Stimulated activated CD4-positive, alpha-beta T cell treated with anti-CD3 and anti-CD28 coated beads, Interleukin-15, amount 100 ng/mL, for 1 hour (primary cell): ENCODE measurements at regions not wholly inside any gene's neighbourhood (a gene's known extent, or its start where the extent isn't known, plus 50 kb on each side); places are given as distances from the start of the nearest gene placed in this dataset.
A peak's percentile ranks its signal among the peaks of the same experiment; 100 is the strongest.
"Not testable (repeated sequence)": the region's sequence is repeated elsewhere in the genome, so short reads cannot be mapped to it uniquely, and the experiment has no call there.

Source experiments
- DNase-seq, 2 donors: peaks; one replicate each; pipeline ENCODE4 v3.0.0-alpha.2; 2020; ENCODE audit warnings: low read depth in 1 of 2, low spot score in 1 of 2

DNA sequence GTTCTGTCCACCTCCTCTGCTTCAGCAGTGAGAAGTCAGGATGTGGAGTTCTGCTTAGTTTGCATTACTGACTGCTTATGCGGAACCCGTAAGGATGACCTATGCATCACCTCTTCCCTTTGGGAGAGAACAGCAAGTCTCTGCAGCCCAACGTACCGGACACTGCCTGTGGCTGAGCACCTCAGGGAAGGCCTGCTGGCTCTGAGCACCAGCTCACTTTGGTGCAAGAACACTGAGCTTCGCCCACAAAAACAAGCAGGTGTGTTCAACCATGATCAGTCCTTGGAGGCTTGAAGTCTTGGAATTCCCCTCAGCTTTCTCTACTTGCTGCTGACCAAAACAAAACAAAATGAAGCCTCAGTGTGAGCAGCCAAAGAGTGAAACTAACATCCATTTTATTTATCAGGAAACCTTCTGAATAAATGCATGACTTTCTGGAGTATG, 52.7 kb upstream of the NCK2 start:
- DNase-seq, result no peak

DNA sequence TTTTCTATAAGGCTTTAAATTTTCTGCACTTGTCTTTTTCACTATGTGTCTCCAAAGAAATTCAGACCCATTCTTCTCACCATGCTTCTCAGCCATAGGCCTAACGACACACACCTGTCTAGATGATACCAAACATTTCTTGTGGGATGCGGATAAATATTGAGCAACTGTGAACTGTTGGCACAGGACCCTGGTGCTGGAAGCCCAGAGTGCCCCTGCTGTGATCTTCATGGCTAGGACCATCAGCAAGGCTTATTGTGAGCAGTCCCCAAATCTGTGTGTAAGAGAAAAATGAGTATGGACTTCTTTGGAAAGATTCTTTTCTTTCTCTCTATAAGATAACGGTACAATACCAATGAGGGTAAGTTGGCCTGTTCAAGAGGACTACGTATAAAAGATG, 54.1 kb upstream of the NCK2 start:
- DNase-seq, result no peak

- no peak for DNase-seq
Observed at GRCh38 chr2:105689484-105689883, 55.2 kb upstream of the NCK2 start.

DNA sequence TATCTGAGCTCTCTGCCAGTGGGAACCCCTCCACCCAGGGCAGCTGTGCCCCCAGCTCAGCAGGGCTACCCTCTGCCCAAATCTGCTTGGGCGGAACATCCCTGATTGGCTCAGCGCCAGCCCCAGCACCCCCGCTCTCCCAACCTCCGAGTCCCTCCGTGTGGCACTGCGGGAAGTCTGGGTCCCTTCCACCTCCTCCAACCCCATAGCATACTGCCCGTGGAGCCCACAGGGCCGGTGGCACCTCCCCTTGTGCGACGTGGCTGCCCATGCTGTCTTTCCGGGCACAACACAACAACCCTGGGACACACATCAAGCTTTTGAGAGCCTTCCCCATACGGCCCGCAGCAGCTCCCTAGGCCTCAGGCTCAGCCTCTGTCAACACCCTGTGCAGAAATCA, 55.8 kb upstream of the NCK2 start:
- no peak for DNase-seq

- no peak for DNase-seq
Observed at GRCh38 chr2:105686588-105686987, 58.1 kb upstream of the NCK2 start.

DNA sequence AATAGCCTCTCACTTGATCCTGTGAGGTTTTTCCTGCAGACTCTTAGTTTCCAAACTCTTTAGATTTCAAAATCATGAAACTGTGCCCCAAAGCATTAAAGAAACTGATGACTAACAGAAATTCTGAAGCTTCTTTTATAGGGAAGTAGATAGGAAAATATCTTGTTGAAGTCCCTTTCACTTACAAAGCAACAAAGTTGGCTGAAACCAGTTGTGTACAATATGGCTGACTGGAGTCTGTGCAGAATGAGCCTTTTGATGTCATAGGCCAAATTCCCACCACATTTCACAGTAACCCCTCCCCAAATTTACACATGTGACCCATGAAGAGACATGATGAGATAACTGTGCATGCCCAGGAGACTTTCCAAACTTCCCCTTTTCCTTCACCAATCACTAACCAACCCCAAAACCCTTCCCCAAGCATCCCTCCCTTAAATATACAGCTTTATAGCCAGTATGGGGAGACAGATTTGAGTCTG, 61.7 kb upstream of the NCK2 start:
- no peak for DNase-seq

GRCh38 chr2:105682401-105682800, 62.3 kb upstream of the NCK2 start:
- no peak for DNase-seq

GRCh38 chr2:105681927-105682326, 62.8 kb upstream of the NCK2 start:
- no peak for DNase-seq

DNA sequence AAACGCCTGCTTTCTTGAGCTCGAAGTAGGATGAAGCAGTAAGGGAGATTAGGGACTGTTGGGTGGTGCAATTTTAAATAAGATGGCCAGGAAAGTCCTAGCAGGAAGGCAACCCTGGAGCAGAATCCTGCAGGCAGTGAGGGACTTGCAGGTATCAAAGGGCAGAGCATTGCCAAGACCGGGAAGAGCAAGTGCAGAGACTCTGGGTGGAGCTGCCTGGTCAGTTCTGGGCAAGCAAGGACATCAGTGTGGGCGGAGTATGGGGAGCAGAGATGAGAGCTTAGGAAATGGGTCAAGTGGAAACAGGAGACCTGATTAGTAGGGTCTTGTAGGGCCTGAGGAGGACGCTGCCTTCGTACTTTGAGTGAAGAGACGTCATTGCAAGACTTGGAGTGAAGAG, 64.4 kb upstream of the NCK2 start:
- no peak for DNase-seq

- DNase-seq, result no peak
Observed at GRCh38 chr2:105678346-105678745, 66.4 kb upstream of the NCK2 start.

GRCh38 chr2:105677901-105678300, 66.8 kb upstream of the NCK2 start:
- DNase-seq, result no peak

DNA sequence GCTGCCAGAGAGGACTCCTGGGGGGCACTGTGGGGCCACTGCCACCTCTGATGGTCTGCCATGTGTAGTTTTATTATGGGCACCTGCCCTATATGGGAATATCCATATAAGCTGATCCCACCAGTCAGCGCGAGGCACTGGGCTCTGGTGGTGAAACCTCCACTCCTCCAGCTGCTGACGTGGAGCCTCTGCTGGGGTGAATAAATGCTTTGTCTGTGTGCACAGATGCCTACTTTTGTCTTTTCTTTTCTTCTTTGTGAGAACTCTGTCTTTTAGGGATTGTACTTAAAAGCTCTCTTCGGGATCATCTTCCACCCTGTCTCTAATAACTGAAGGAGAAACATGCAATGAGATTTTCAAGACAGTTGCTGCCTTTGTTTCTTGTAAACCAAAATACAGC, 68.9 kb upstream of the NCK2 start:
- no peak for DNase-seq

GRCh38 chr2:105674859-105675541, 69.7 kb upstream of the NCK2 start:
- peak in 1 of 2 donors; percentile 18 for DNase-seq

GRCh38 chr2:105674401-105674800, 70.3 kb upstream of the NCK2 start:
- DNase-seq, result no peak

- no peak for DNase-seq
Observed at GRCh38 chr2:105671156-105671555, 73.6 kb upstream of the NCK2 start.

GRCh38 chr2:105669384-105669891, 75.3 kb upstream of the NCK2 start:
- no peak for DNase-seq

DNA sequence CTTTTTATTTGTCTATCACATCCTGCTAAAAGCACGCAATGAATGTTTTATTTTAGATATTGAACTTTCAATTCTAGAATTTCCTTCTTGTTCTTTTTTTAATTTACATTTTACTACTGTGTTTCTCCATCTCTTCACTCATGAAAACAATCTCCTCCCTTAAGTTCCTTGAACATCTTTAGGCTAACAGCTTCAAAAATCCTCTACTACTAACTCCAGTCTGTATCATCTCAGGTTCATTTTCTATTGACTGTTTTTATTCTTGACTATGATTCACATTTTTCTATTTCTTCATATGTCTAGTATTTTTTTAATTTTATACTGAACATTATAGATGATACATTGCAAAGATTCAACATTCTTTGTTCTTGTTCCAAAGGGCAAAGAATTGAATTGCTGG, 79.2 kb upstream of the NCK2 start:
- DNase-seq, result no peak

DNA sequence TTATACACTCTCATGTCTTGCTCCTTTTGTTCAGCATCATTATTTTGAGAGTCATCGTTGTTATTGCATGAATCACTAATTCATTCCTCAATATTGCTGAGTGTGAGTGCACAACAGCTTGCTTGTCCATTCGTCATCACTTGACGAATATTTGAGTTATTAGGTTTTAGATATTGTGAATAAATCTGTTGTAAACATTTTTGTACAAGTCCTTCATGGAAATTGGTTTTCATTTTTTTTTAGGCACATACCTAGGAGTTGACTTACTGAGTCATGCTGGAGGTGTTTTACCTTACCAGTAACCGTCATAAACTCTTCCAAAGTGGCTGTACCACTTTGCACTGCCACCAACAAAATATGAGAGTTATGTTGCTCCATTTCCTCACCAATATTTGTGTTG, 84.2 kb upstream of the NCK2 start:
- DNase-seq, result no peak

DNA sequence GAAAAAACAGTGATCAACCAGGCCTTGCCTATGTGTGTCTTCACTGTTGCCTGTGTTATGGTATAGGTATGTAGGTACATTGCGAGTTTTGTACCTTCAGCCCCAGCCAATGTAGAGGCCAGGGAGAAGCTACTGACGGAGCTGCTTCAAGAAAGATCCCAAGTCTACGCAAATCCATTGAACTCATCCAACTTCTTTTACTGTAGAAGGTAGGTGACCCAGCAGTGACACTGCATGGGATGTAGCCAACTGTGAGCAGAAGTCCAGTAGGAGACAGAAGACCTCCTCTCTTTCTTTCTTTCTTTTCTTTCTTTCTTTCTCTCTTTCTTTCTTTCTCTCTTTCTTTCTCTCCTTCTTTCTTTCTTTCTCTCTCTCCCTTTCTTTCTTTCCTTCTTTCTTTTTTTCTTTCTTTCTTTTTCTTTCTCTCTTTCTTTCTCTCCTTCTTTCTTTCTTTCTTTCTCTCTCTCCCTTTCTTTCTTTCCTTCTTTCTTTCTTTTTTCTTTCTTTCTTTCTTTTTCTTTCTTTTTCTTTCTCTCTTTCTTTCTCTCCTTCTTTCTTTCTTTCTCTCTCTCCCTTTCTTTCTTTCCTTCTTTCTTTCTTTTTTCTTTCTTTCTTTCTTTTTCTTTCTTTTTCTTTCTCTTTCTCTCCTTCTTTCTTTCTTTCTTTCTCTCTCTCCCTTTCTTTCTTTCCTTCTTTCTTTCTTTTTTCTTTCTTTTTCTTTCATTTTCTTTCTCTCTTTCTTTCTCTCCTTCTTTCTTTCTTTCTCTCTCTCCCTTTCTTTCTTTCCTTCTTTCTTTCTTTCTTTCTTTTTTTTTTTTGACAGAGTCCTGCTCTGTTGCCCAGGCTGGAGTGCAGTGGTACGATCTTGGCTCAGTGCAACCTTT, 88.7 kb upstream of the NCK2 start:
- not testable (repeated sequence) for DNase-seq

GRCh38 chr2:105655244-105655643, 89.5 kb upstream of the NCK2 start:
- DNase-seq, result no peak

- DNase-seq, result no peak
Observed at GRCh38 chr2:105654474-105655004, 90.2 kb upstream of the NCK2 start.

- DNase-seq, result no peak
Observed at GRCh38 chr2:105653302-105653701, 91.4 kb upstream of the NCK2 start.
